ENCODE measurements at regions not wholly inside any gene's neighbourhood (a gene's known extent, or its start where the extent isn't known, plus 50 kb on each side); places are given as distances from the start of the nearest gene placed in this dataset.

DNA sequence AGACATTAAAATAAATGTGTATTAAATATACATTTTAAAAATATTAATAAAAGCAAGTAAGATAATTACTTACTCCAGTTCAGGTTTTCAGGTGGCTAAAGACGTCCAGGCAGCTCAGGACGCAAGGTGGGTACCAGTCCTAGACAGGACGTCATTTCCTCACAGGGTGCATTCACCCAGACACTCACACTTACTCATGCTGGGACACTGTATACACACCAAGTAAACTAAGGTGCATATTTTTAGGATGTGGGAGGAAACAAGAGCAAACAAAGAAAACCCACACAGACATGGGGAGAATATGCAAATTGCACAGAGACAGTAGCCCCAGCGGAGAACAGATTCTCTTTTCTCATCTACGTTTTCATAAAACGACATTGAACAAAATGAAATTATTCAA, 457.9 kb downstream of the BRINP3 start:
- WGBS, 2 donors: 89 to 94% methylated on average over 6 of the region's 6 CpGs
- TF ChIP-seq POLR2A (IDR thresholded peaks at IDR 0.05): no peak
- TF ChIP-seq, protein P1, sequence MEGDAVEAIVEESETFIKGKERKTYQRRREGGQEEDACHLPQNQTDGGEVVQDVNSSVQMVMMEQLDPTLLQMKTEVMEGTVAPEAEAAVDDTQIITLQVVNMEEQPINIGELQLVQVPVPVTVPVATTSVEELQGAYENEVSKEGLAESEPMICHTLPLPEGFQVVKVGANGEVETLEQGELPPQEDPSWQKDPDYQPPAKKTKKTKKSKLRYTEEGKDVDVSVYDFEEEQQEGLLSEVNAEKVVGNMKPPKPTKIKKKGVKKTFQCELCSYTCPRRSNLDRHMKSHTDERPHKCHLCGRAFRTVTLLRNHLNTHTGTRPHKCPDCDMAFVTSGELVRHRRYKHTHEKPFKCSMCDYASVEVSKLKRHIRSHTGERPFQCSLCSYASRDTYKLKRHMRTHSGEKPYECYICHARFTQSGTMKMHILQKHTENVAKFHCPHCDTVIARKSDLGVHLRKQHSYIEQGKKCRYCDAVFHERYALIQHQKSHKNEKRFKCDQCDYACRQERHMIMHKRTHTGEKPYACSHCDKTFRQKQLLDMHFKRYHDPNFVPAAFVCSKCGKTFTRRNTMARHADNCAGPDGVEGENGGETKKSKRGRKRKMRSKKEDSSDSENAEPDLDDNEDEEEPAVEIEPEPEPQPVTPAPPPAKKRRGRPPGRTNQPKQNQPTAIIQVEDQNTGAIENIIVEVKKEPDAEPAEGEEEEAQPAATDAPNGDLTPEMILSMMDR (IDR thresholded peaks at IDR 0.05): no peak
- no peak for DNase-seq (ENCODE audit: low spot score in 2 of 2)
- intact Hi-C loops (cut with DNase I; ENCODE audit: low total_unique reads): no loop called here
- no peak overlapping the region for H3K4me3 ChIP-seq (ENCODE audit: low read depth, poor library complexity, severe bottlenecking)

DNA sequence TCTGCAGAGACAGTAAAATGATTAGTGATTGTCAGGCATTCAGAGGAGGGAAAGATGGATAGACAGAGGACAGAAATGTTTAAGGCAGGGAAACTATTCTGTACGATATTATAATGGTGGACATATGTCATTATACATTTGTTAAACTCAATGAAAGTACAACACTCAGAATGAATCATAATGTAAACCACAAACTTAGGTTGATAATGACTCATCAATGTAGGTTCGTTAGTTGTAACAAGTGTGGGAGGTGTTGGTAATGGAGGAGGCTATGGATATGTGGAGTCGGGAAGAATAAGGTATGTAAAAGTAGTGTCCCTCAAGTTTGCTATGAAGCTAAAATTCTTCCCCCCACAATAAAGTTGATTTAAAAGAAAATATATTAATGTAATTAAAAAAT, 455.0 kb downstream of the BRINP3 start:
- intact Hi-C loops (cut with DNase I; ENCODE audit: low total_unique reads): no loop called here
- TF ChIP-seq, protein P1 (IDR thresholded peaks at IDR 0.05): no peak
- no peak for TF ChIP-seq POLR2A (IDR thresholded peaks at IDR 0.05)
- no peak for DNase-seq (ENCODE audit: low spot score in 2 of 2)
- 65 to 74% methylated on average over 3 of the region's 3 CpGs for WGBS, 2 donors
- H3K4me3 ChIP-seq (ENCODE audit: low read depth, poor library complexity, severe bottlenecking): no peak overlapping the region

DNA sequence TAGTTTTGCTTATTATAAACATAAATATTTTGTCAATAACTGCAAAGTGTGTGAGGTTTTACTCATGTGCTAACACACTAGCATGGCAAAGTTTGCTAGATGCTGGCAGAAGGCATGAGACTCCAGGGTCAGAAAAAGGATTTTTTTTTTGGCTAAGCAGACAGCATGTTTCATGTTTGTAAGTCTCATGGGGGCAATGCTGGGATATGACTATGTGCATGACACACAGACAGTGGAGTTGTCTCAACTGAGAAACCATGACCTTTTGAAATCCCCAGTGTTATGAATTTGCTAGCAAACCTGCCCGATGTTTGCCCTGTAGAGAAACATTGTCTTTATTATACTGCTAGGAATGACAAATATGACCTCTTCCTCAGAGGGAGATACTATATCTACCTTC, 448.2 kb downstream of the BRINP3 start:
- no peak for TF ChIP-seq POLR2A (IDR thresholded peaks at IDR 0.05)
- TF ChIP-seq, protein P1 (IDR thresholded peaks at IDR 0.05): no peak
- no peak for DNase-seq (ENCODE audit: low spot score in 2 of 2)
- H3K4me3 ChIP-seq (ENCODE audit: low read depth, poor library complexity, severe bottlenecking): no peak overlapping the region
- WGBS, 2 donors: 50 to 93% methylated on average over 1 of the region's 1 CpG
- intact Hi-C loops (cut with DNase I; ENCODE audit: low total_unique reads): no loop called here

DNA sequence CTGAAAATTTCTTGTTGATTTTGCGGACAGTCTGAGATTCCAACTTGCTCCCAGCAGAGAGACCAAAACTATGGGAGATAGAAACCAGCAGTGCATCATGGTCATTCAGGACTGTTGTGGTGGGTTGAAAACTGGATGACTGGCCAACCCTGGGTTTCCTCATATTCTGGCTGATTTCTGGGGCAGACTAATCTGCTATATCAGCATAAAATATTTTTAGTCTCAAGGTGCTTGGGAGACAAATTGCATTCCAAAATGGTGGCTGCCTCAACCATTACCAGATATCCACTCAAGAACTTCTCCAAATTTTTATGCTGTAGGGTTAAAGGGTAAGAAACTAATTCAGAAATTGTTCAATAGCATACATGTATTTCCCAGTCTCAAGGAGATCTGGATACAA, 434.0 kb downstream of the BRINP3 start:
- TF ChIP-seq POLR2A (IDR thresholded peaks at IDR 0.05): no peak
- TF ChIP-seq, protein P1 (IDR thresholded peaks at IDR 0.05): no peak
- intact Hi-C loops (cut with DNase I; ENCODE audit: low total_unique reads): no loop called here
- no peak for DNase-seq (ENCODE audit: low spot score in 2 of 2)
- no peak overlapping the region for H3K4me3 ChIP-seq (ENCODE audit: low read depth, poor library complexity, severe bottlenecking)
- WGBS, 2 donors: 93 to 94% methylated on average over 1 of the region's 1 CpG

DNA sequence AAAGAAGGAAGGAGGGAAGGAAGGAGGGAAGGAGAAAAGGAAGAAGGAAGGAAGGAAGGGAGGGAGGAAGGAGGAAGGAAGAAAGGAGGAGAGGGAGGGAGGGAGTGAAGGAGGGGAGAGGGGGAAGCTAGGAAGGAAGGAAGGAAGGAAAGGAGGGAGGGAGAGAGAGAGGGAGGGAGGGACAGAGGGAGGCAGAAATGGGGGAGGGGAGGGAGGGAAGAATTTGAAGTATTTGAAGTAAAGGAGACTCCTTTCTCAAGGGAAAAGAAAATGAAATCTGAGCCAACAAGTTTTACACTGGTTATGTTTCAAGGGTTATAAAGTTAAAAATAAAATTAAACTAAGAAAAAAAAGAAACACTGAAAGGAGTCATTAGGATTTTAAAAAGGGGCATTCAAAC, 431.4 kb downstream of the BRINP3 start:
- intact Hi-C loops (cut with DNase I; ENCODE audit: low total_unique reads): no loop called here
- no peak overlapping the region for H3K4me3 ChIP-seq (ENCODE audit: low read depth, poor library complexity, severe bottlenecking)
- DNase-seq (ENCODE audit: low spot score in 2 of 2): no peak
- TF ChIP-seq, protein P1 (IDR thresholded peaks at IDR 0.05): no peak
- no peak for TF ChIP-seq POLR2A (IDR thresholded peaks at IDR 0.05)
